Nephron (organoid): ENCODE measurements at regions not wholly inside any gene's neighbourhood (a gene's known extent, or its start where the extent isn't known, plus 50 kb on each side); places are given as distances from the start of the nearest gene placed in this dataset.
"Not testable (repeated sequence)": the region's sequence is repeated elsewhere in the genome, so short reads cannot be mapped to it uniquely, and the experiment has no call there.

ENCODE experiments used
- H3K27ac Mint-ChIP-seq, 3 experiments: 2 replicates each; pipeline ENCODE4 v1.8.0; 2020; ENCODE audit warnings: mixed read lengths in 3 of 3, mild to moderate bottlenecking in 2 of 3, moderate library complexity in 1 of 3
- H3K27me3 Mint-ChIP-seq: 2 replicates; pipeline ENCODE4 v1.8.0; 2021; ENCODE audit warnings: low read depth, mild to moderate bottlenecking, moderate library complexity, mixed read lengths
- H3K36me3 Mint-ChIP-seq: 2 replicates; pipeline ENCODE4 v1.8.0; 2020; ENCODE audit warnings: low read depth, mixed read lengths
- H3K4me1 Mint-ChIP-seq: 2 replicates; pipeline ENCODE4 v1.8.0; 2020; ENCODE audit warnings: mixed read lengths
- H3K4me3 Mint-ChIP-seq, 3 experiments: 2 replicates each; pipeline ENCODE4 v1.8.0; 2020; ENCODE audit warnings: mild to moderate bottlenecking in 3 of 3, mixed read lengths in 3 of 3, moderate library complexity in 2 of 3
- H3K9me3 Mint-ChIP-seq: 2 replicates; pipeline ENCODE4 v1.8.0; 2020; ENCODE audit warnings: mixed read lengths
- TF ChIP-seq, protein P1 (sequence below), 3 experiments: fragments of 200-600 bp; sonication (generic); IDR thresholded peaks; one replicate each; pipeline ENCODE4 v1.5.0; 2021; ENCODE audit warnings: antibody characterized with exemption in 3 of 3; ENCODE audit not compliant: unreplicated experiment in 3 of 3

GRCh38 chr4:110424144-110424543, 51.8 kb upstream of the ENPEP start:
- Mint-ChIP-seq H3K4me1 (no peaks in the 10 kb centered on the region), H3K9me3 (peaks cover 29% of the 10 kb centered on the region), H3K4me3 (no peak overlapping the region), H3K36me3 (peaks cover 22% of the 10 kb centered on the region), H3K27me3 (no peaks in the 10 kb centered on the region), H3K27ac (peak overlapping the region; percentile 2 to 60 (median 57))
- TF ChIP-seq, protein P1, sequence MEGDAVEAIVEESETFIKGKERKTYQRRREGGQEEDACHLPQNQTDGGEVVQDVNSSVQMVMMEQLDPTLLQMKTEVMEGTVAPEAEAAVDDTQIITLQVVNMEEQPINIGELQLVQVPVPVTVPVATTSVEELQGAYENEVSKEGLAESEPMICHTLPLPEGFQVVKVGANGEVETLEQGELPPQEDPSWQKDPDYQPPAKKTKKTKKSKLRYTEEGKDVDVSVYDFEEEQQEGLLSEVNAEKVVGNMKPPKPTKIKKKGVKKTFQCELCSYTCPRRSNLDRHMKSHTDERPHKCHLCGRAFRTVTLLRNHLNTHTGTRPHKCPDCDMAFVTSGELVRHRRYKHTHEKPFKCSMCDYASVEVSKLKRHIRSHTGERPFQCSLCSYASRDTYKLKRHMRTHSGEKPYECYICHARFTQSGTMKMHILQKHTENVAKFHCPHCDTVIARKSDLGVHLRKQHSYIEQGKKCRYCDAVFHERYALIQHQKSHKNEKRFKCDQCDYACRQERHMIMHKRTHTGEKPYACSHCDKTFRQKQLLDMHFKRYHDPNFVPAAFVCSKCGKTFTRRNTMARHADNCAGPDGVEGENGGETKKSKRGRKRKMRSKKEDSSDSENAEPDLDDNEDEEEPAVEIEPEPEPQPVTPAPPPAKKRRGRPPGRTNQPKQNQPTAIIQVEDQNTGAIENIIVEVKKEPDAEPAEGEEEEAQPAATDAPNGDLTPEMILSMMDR (IDR thresholded peaks at IDR 0.05; ENCODE audit: unreplicated experiment in 3 of 3) = no peak

- Mint-ChIP-seq H3K9me3 (peaks cover 27% of the 10 kb centered on the region), H3K4me3 (no peak overlapping the region), H3K27me3 (no peaks in the 10 kb centered on the region), H3K4me1 (peaks cover 19% of the 10 kb centered on the region), H3K27ac (no peak overlapping the region), H3K36me3 (peaks cover 44% of the 10 kb centered on the region)
- TF ChIP-seq, protein P1 (IDR thresholded peaks at IDR 0.05; ENCODE audit: unreplicated experiment in 3 of 3) = no peak
These were observed 57.3 kb upstream of the ENPEP start for GRCh38 chr4:110418641-110419040.

GRCh38 chr4:110417136-110417535, 58.8 kb upstream of the ENPEP start:
- Mint-ChIP-seq H3K36me3 (peaks cover 48% of the 10 kb centered on the region), H3K4me1 (peaks cover 34% of the 10 kb centered on the region), H3K4me3 (no peak overlapping the region), H3K9me3 (peaks cover 28% of the 10 kb centered on the region), H3K27ac (peak overlapping the region in 2 of 3 experiments; percentile 22 to 25), H3K27me3 (no peaks in the 10 kb centered on the region)
- TF ChIP-seq, protein P1 (IDR thresholded peaks at IDR 0.05; ENCODE audit: unreplicated experiment in 3 of 3) = no peak

DNA sequence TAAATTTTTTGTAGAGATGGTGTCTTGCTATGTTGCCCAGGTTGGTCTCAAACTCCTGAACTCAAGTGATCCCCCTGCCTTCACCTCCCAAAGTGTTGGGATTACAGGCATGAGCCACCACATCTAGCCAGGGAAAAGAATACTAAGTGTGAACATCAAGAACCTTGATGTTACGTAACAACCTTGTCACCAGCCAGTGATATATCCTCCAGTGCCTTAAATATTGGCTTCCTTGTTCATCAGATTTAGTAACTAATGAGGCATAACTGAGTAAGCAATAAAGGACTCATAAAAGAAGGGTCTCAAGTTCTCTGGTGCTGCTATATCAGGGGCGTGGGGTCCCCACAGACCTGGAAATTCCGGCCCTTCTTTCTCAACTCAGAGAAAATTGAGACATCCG, 60.5 kb upstream of the ENPEP start:
- Mint-ChIP-seq H3K27ac (peak overlapping the region; percentile 68 to 96 (median 80)), H3K27me3 (no peaks in the 10 kb centered on the region), H3K9me3 (peaks cover 28% of the 10 kb centered on the region), H3K4me1 (peaks cover 43% of the 10 kb centered on the region), H3K36me3 (peaks cover 45% of the 10 kb centered on the region), H3K4me3 (no peak overlapping the region)
- TF ChIP-seq, protein P1 (IDR thresholded peaks at IDR 0.05; ENCODE audit: unreplicated experiment in 3 of 3) = no peak

GRCh38 chr4:110415041-110415440, 60.9 kb upstream of the ENPEP start:
- Mint-ChIP-seq H3K36me3 (peaks cover 47% of the 10 kb centered on the region), H3K27ac (peak overlapping the region; percentile 80 to 97 (median 96)), H3K4me1 (peaks cover 43% of the 10 kb centered on the region), H3K4me3 (no peak overlapping the region), H3K9me3 (peaks cover 28% of the 10 kb centered on the region), H3K27me3 (no peaks in the 10 kb centered on the region)
- TF ChIP-seq, protein P1 (IDR thresholded peaks at IDR 0.05; ENCODE audit: unreplicated experiment in 3 of 3) = no peak

GRCh38 chr4:110414561-110414920, 61.4 kb upstream of the ENPEP start:
- peak overlapping the region in 1 of 3 experiments; percentile 24 for H3K4me3 Mint-ChIP-seq
- H3K4me1 Mint-ChIP-seq = peaks cover 43% of the 10 kb centered on the region
- TF ChIP-seq, protein P1 (IDR thresholded peaks at IDR 0.05; ENCODE audit: unreplicated experiment in 3 of 3) = no peak
- H3K36me3 Mint-ChIP-seq = peaks cover 49% of the 10 kb centered on the region
- H3K27me3 Mint-ChIP-seq = no peaks in the 10 kb centered on the region
- peaks cover 30% of the 10 kb centered on the region for H3K9me3 Mint-ChIP-seq
- H3K27ac Mint-ChIP-seq = peak overlapping the region; percentile 96 to 98 (median 97)

- peak overlapping the region in 2 of 3 experiments; percentile 13 to 24 for H3K4me3 Mint-ChIP-seq
- peaks cover 48% of the 10 kb centered on the region for H3K36me3 Mint-ChIP-seq
- peak overlapping the region; percentile 96 to 98 (median 97) for H3K27ac Mint-ChIP-seq
- not testable (repeated sequence) for H3K27me3 Mint-ChIP-seq
- peaks cover 43% of the 10 kb centered on the region for H3K4me1 Mint-ChIP-seq
- peaks cover 30% of the 10 kb centered on the region for H3K9me3 Mint-ChIP-seq
These were observed 62.0 kb upstream of the ENPEP start for GRCh38 chr4:110413807-110414560.
